ENCODE measurements at regions not wholly inside any gene's neighbourhood (a gene's known extent, or its start where the extent isn't known, plus 50 kb on each side); places are given as distances from the start of the nearest gene placed in this dataset.
"Not testable (repeated sequence)": the region's sequence is repeated elsewhere in the genome, so short reads cannot be mapped to it uniquely, and the experiment has no call there.

DNA sequence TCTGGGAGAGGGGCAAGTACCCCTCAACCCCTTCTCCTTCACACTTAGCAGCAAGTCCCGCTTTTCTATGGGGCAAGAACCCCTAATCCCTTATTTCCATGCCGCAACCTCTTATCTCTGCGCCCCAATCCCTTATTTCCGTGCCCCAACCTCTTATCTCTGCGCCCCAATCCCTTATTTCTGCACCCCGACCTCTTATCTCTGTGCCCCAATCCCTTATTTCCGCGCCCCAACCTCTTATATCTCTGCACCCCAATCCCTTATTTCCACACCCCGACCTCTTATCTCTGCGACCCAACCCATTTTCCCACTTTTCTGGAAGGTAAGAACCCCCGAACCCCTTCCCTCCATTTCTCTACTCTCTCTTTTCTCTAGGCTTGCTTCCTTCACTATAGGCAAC lies 95.6 kb upstream of the RAB4A start:
- TF ChIP-seq, protein P1, sequence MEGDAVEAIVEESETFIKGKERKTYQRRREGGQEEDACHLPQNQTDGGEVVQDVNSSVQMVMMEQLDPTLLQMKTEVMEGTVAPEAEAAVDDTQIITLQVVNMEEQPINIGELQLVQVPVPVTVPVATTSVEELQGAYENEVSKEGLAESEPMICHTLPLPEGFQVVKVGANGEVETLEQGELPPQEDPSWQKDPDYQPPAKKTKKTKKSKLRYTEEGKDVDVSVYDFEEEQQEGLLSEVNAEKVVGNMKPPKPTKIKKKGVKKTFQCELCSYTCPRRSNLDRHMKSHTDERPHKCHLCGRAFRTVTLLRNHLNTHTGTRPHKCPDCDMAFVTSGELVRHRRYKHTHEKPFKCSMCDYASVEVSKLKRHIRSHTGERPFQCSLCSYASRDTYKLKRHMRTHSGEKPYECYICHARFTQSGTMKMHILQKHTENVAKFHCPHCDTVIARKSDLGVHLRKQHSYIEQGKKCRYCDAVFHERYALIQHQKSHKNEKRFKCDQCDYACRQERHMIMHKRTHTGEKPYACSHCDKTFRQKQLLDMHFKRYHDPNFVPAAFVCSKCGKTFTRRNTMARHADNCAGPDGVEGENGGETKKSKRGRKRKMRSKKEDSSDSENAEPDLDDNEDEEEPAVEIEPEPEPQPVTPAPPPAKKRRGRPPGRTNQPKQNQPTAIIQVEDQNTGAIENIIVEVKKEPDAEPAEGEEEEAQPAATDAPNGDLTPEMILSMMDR (IDR thresholded peaks at IDR 0.05; ENCODE audit: low read length), result not testable (repeated sequence)
- TF ChIP-seq EZH2 (optimal IDR thresholded peaks at IDR 0.05; ENCODE audit: low read depth, low read length); EZH2phosphoT487 (IDR thresholded peaks at IDR 0.05; ENCODE audit: low read length): not testable (repeated sequence)
